Panc1 (cell line): ENCODE measurements at regions not wholly inside any gene's neighbourhood (a gene's known extent, or its start where the extent isn't known, plus 50 kb on each side); places are given as distances from the start of the nearest gene placed in this dataset.

Experiments used
- ATAC-seq: fragments of 200-7000 bp; cut with Tn5 transposase; 2 replicates; pipeline ENCODE4 v1.9.1; 2020; ENCODE audit warnings: mild to moderate bottlenecking, moderate library complexity
- BruUV-seq: library from RNA; stranded (reverse); fragments of 400-500 nt; replicated peaks from 2 replicates; lab custom pipeline; 2021; lab: Mats Ljungman, UMichigan
- CTCF ChIA-PET: fragments of 300-600 bp; sonication (Branson Sonifier 250); formaldehyde crosslinking; loops from one replicate; lab custom pipeline; 2022; ENCODE audit warnings: antibody characterized with exemption; lab: Charles Lee
- POLR2A ChIA-PET: fragments of 300-600 bp; sonication (Branson Sonifier 250); formaldehyde crosslinking; loops from one replicate; lab custom pipeline; 2022; ENCODE audit warnings: antibody characterized with exemption; lab: Charles Lee
- DNase-seq: peaks from one replicate; pipeline ENCODE4 v3.0.0-alpha.2; 2010; ENCODE audit warnings: low read depth, low spot score
- H3K27ac ChIP-seq: 2 replicates; pipeline ENCODE4 v1.5.1; 2011; ENCODE audit warnings: mild to moderate bottlenecking, low read length, inconsistent platforms
- H3K27me3 ChIP-seq: fragments of 200-500 bp; sonication (Bioruptor generic); 2 replicates; pipeline ENCODE4 v1.6.0; 2014; ENCODE audit warnings: low read length, inconsistent platforms; ENCODE audit not compliant: control insufficient read depth, insufficient read depth
- H3K36me3 ChIP-seq: fragments of 200-500 bp; sonication (Bioruptor generic); 2 replicates; pipeline ENCODE4 v1.5.1; 2014; ENCODE audit warnings: inconsistent platforms, mild to moderate bottlenecking, low read length, moderate library complexity; ENCODE audit not compliant: control insufficient read depth, insufficient read depth
- H3K4me1 ChIP-seq: 2 replicates; pipeline ENCODE4 v1.5.1; 2011; ENCODE audit warnings: inconsistent platforms, mild to moderate bottlenecking, low read length, moderate library complexity; ENCODE audit not compliant: control insufficient read depth, insufficient read depth
- H3K4me3 ChIP-seq, 2 experiments: 2 replicates each; pipeline ENCODE4 v1.5.1; 2011 to 2012; ENCODE audit warnings: low read depth in 2 of 2, low read length in 2 of 2, mild to moderate bottlenecking in 2 of 2, inconsistent platforms in 1 of 2, moderate library complexity in 1 of 2
- H3K9me3 ChIP-seq: fragments of 200-500 bp; sonication (Bioruptor generic); 2 replicates; pipeline ENCODE4 v1.5.1; 2014; ENCODE audit warnings: low read depth, mild to moderate bottlenecking, inconsistent platforms, low read length, moderate library complexity; ENCODE audit not compliant: control insufficient read depth, insufficient read depth
- CTCF ChIP-seq: fragments of 450-650 bp; IDR thresholded peaks from 2 replicates; pipeline ENCODE4 v1.5.1; 2017; ENCODE audit warnings: mild to moderate bottlenecking
- POLR2AphosphoS5 ChIP-seq: IDR thresholded peaks from 2 replicates; pipeline ENCODE4 v1.6.1; 2012; ENCODE audit warnings: mild to moderate bottlenecking, low read depth, low read length, moderate library complexity
- REST ChIP-seq, 2 experiments: IDR thresholded peaks; 2 replicates each; pipeline ENCODE4 v1.6.1; 2011 to 2012; ENCODE audit warnings: low read depth in 2 of 2, control low read depth in 1 of 2, low read length in 1 of 2, mild to moderate bottlenecking in 1 of 2, moderate library complexity in 1 of 2; ENCODE audit not compliant: insufficient read depth in 1 of 2
- SIN3A ChIP-seq: IDR thresholded peaks from 2 replicates; pipeline ENCODE4 v1.6.1; 2012; ENCODE audit warnings: low read depth, mild to moderate bottlenecking, low read length, moderate library complexity, borderline replicate concordance; ENCODE audit not compliant: insufficient read depth
- TCF7L2 ChIP-seq: IDR thresholded peaks from 2 replicates; pipeline ENCODE4 v1.6.1; 2011; ENCODE audit warnings: mild to moderate bottlenecking, low read depth, low read length, inconsistent platforms
- in situ Hi-C: cut with HindIII; loops from 2 replicates; pipeline ENCODE4 v1.10.0; 2016; ENCODE audit warnings: low sequenced_read_pairs, low pct_unique_long_range_greater_than_20kb
- intact Hi-C: fragments of 100-400 bp; cut with micrococcal nuclease; formaldehyde crosslinking; loops from one replicate; pipeline ENCODE4 v1.10.0; 2022; ENCODE audit not compliant: unreplicated experiment

GRCh38 chr4:182101618-182102017 lies 141.6 kb upstream of the TENM3 start:
- ATAC-seq, result no peak
- Histone ChIP-seq H3K4me3 (no peak overlapping the region), H3K36me3 (no peaks in the 10 kb centered on the region), H3K9me3 (no peaks in the 10 kb centered on the region), H3K27me3 (no peaks in the 10 kb centered on the region), H3K27ac (no peak overlapping the region), H3K4me1 (no peaks in the 10 kb centered on the region)
- intact Hi-C loops (no loop called here), in situ Hi-C loops (no loop called here)
- TF ChIP-seq REST (IDR thresholded peaks at IDR 0.05; ENCODE audit: insufficient read depth in 1 of 2, low read depth in 2 of 2, low read length in 1 of 2) (no peak), TCF7L2 (no peak)
- BruUV-seq, result no TSS peak
- DNase-seq, result no peak
- POLR2A ChIA-PET, result no interaction called here
- CTCF ChIA-PET, result no interaction called here

- in situ Hi-C loops (no loop called here), intact Hi-C loops (no loop called here)
- ATAC-seq, result no peak
- Histone ChIP-seq H3K4me3 (no peak overlapping the region), H3K27me3 (no peaks in the 10 kb centered on the region), H3K9me3 (no peaks in the 10 kb centered on the region), H3K36me3 (no peaks in the 10 kb centered on the region), H3K27ac (no peak overlapping the region), H3K4me1 (no peaks in the 10 kb centered on the region)
- POLR2A ChIA-PET, result no interaction called here
- TF ChIP-seq SIN3A, result no peak
- TF ChIP-seq POLR2AphosphoS5, result no peak
- no peak for TF ChIP-seq REST (IDR thresholded peaks at IDR 0.05; ENCODE audit: insufficient read depth in 1 of 2, low read depth in 2 of 2, low read length in 1 of 2)
- no peak for TF ChIP-seq TCF7L2
- no peak for TF ChIP-seq CTCF
- BruUV-seq, result no TSS peak
- DNase-seq, result no peak
- CTCF ChIA-PET, result no interaction called here
Measured at GRCh38 chr4:182102576-182102975, 140.6 kb upstream of the TENM3 start.
